Gastrocnemius medialis (tissue), 4 donors: ENCODE measurements at regions not wholly inside any gene's neighbourhood (a gene's known extent, or its start where the extent isn't known, plus 50 kb on each side); places are given as distances from the start of the nearest gene placed in this dataset.

ENCODE experiments used
- ATAC-seq, 2 donors: fragments of 150-250 bp; one replicate each; pipeline ENCODE4 v1.9.1; 2016
- DNase-seq, 2 donors: peaks; one replicate each; pipeline ENCODE4 v3.0.0-alpha.2; 2019
- H3K27ac ChIP-seq, 4 donors: fragments of 200-600 bp; sonication (generic); 1 replicate in 1 of 4; 2 replicates in 3 of 4; pipeline ENCODE4 v1.5.1; 2016 to 2018; ENCODE audit warnings: mild to moderate bottlenecking in 2 of 4, moderate library complexity in 1 of 4
- H3K27me3 ChIP-seq, 3 donors: fragments of 200-600 bp; sonication (generic) in 2 of 3; 1 replicate in 1 of 3; 2 replicates in 2 of 3; pipeline versions ENCODE4 v1.5.1 to v1.6.0; 2016 to 2019; ENCODE audit warnings: mild to moderate bottlenecking in 1 of 3, moderate library complexity in 1 of 3
- H3K36me3 ChIP-seq, 2 donors: fragments of 200-600 bp; sonication (generic) in 1 of 2; one replicate each; pipeline ENCODE4 v1.5.1; 2017 to 2018
- H3K4me1 ChIP-seq, 2 donors: fragments of 200-600 bp; sonication (generic) in 1 of 2; one replicate each; pipeline ENCODE4 v1.5.1; 2016 to 2017; ENCODE audit warnings: mild to moderate bottlenecking in 2 of 2
- H3K4me3 ChIP-seq, 4 donors: fragments of 200-600 bp; sonication (generic) in 3 of 4; 1 replicate in 1 of 4; 2 replicates in 3 of 4; pipeline ENCODE4 v1.5.1; 2016 to 2019; ENCODE audit warnings: mild to moderate bottlenecking in 2 of 4
- H3K9me3 ChIP-seq, 3 donors: fragments of 200-600 bp; sonication (generic) in 2 of 3; 1 replicate in 1 of 3; 2 replicates in 2 of 3; pipeline ENCODE4 v1.5.1; 2016 to 2019
- POLR2A ChIP-seq, 2 donors: fragments of 450-650 bp; IDR thresholded peaks; one replicate each; pipeline ENCODE4 v1.6.1; 2017; ENCODE audit warnings: antibody characterized with exemption in 2 of 2, mild to moderate bottlenecking in 2 of 2, moderate library complexity in 2 of 2
- in situ Hi-C, 4 donors: fragments of 200-750 bp; cut with MboI; loops; one replicate each; pipeline versions ENCODE4 v1.15.0 to v1.8.0; 2017; ENCODE audit warnings: low sequenced_read_pairs in 4 of 4
- intact Hi-C: fragments of 100-400 bp; cut with DNase I; formaldehyde crosslinking; loops from one replicate; pipeline ENCODE4 v1.15.1; 2023; ENCODE audit warnings: low total_unique reads
- TF ChIP-seq, protein P1 (sequence below), 5 experiments: fragments of 450-650 bp in 3 of 5; fragments of 200-600 bp in 2 of 5; sonication (generic) in 2 of 5; IDR thresholded peaks in 4 of 5; conservative IDR thresholded peaks in 1 of 5; 1 replicate in 4 of 5; 2 replicates in 1 of 5; pipeline ENCODE4 v1.5.1; 2016 to 2019; ENCODE audit warnings: antibody characterized with exemption in 5 of 5, mild to moderate bottlenecking in 3 of 5, moderate library complexity in 3 of 5

DNA sequence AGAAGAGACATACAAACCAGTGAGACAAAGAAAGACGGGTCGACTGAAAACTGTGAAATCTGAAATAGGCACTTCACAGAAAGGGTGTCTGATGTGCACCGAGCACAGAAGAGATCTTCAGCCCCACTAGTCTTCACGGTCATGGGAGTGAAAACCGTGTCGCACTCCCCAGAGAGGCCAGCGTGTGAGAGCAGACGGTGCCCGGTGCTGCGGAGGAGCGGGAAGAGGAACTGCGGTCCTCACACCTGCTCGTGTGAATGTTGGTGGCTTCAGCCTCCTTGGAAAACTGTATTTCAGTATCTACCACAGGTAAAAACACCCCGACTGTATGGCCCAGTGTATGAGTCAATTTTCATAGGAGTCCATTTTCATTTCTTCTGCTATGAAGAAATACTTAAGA, 382.9 kb downstream of the BRD1 start:
- TF ChIP-seq, protein P1, sequence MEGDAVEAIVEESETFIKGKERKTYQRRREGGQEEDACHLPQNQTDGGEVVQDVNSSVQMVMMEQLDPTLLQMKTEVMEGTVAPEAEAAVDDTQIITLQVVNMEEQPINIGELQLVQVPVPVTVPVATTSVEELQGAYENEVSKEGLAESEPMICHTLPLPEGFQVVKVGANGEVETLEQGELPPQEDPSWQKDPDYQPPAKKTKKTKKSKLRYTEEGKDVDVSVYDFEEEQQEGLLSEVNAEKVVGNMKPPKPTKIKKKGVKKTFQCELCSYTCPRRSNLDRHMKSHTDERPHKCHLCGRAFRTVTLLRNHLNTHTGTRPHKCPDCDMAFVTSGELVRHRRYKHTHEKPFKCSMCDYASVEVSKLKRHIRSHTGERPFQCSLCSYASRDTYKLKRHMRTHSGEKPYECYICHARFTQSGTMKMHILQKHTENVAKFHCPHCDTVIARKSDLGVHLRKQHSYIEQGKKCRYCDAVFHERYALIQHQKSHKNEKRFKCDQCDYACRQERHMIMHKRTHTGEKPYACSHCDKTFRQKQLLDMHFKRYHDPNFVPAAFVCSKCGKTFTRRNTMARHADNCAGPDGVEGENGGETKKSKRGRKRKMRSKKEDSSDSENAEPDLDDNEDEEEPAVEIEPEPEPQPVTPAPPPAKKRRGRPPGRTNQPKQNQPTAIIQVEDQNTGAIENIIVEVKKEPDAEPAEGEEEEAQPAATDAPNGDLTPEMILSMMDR (IDR thresholded peaks at IDR 0.05 in 4 of 5, conservative IDR thresholded peaks at IDR 0.05 in 1 of 5) = no peak
- TF ChIP-seq POLR2A (IDR thresholded peaks at IDR 0.05) = no peak
- no peak for ATAC-seq

DNA sequence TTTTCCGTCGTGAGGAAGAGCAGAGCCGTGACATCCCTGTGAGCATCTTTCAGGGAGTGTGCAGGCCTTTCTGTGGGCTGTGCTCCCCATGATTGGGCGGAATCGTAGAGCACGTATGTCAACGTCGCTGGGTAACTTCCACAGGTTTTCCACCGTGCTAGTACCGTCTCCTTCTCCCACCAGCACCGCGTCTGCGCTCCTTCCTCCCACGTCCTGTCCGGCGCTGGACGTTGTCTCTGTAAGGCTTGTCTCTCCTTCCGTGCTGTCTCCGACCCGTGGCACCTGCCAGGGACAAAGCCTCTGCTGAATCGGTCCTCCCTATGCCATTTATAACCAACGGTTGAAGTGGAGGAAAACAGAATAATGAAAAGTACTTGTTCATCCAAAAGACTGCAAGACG, 386.7 kb downstream of the BRD1 start:
- no peaks in the 10 kb centered on the region for H3K27me3 ChIP-seq
- H3K36me3 ChIP-seq = no peaks in the 10 kb centered on the region
- TF ChIP-seq, protein P1 (IDR thresholded peaks at IDR 0.05 in 4 of 5, conservative IDR thresholded peaks at IDR 0.05 in 1 of 5) = no peak
- no peak for TF ChIP-seq POLR2A (IDR thresholded peaks at IDR 0.05)
- no peaks in the 10 kb centered on the region for H3K9me3 ChIP-seq
- no peak for ATAC-seq
- no peak overlapping the region for H3K4me3 ChIP-seq
- DNase-seq = no peak
- H3K27ac ChIP-seq = no peak overlapping the region
- no peaks in the 10 kb centered on the region for H3K4me1 ChIP-seq
- in situ Hi-C loops = no loop called here
- intact Hi-C loops = no loop called here

More for the DNA sequence above, 382.9 kb downstream of the BRD1 start:
- intact Hi-C loops (no loop called here), in situ Hi-C loops (no loop called here)
- no peak overlapping the region for H3K4me3 ChIP-seq
- no peak for DNase-seq
- H3K27ac ChIP-seq = no peak overlapping the region
- no peaks in the 10 kb centered on the region for H3K4me1 ChIP-seq
- H3K36me3 ChIP-seq = no peaks in the 10 kb centered on the region
- H3K27me3 ChIP-seq = peaks cover 6 to 17% (median 7%) of the 10 kb centered on the region in 3 donors
- no peaks in the 10 kb centered on the region for H3K9me3 ChIP-seq

DNA sequence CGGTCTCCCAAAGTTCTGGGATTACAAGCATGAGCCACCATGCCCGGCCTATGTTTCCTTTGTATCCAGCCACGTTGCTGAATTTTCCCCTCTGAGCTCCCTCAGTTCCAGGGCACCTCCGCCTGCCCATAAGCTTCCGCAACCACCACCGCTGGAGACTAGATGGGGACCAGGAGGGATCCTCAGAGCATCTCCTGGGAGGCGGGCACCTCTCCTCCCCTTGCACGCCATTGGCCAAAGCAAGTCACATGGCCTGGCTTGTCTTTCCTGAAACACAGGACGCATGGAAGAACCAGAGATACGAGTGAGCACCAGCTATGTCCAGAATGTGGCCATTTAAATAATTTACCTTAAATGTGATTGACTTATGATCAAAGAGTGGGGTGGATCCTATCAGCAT, 388.3 kb downstream of the BRD1 start:
- no peak for ATAC-seq

DNA sequence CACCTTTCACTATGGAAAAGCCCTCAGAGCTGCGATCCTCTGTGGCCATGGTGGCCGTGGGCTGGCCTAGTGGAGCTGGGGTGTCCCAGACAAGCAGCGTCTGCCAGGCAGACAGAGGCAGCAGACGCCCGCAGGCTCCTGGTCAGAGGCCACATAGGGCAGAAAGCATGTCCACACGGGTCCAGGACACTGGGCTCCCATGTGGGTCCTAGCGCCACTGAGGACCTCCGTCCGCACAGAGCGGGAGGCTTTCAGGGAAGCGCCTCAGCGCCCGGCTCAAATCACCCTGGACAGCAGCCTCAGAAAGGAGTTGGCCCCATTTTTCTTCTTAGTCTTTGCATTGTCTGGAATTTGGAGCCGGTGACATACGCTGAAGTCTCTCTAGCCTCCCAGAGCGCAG, 389.7 kb downstream of the BRD1 start:
- ATAC-seq (no peak), DNase-seq (no peak)
- intact Hi-C loops = no loop called here
- Histone ChIP-seq H3K27me3 (no peaks in the 10 kb centered on the region), H3K4me1 (no peaks in the 10 kb centered on the region), H3K36me3 (no peaks in the 10 kb centered on the region), H3K4me3 (no peak overlapping the region), H3K27ac (no peak overlapping the region), H3K9me3 (no peaks in the 10 kb centered on the region)
- in situ Hi-C loops = no loop called here
- TF ChIP-seq, protein P1 (IDR thresholded peaks at IDR 0.05 in 4 of 5, conservative IDR thresholded peaks at IDR 0.05 in 1 of 5) = no peak
- no peak for TF ChIP-seq POLR2A (IDR thresholded peaks at IDR 0.05)

More for the DNA sequence above, 388.3 kb downstream of the BRD1 start:
- H3K27ac ChIP-seq = no peak overlapping the region
- DNase-seq = no peak
- in situ Hi-C loops = no loop called here
- H3K4me3 ChIP-seq = no peak overlapping the region
- no peaks in the 10 kb centered on the region for H3K36me3 ChIP-seq
- no peaks in the 10 kb centered on the region for H3K4me1 ChIP-seq
- H3K9me3 ChIP-seq = no peaks in the 10 kb centered on the region
- TF ChIP-seq, protein P1 (IDR thresholded peaks at IDR 0.05 in 4 of 5, conservative IDR thresholded peaks at IDR 0.05 in 1 of 5) = no peak
- TF ChIP-seq POLR2A (IDR thresholded peaks at IDR 0.05) = no peak
- no peaks in the 10 kb centered on the region for H3K27me3 ChIP-seq
- intact Hi-C loops = no loop called here

DNA sequence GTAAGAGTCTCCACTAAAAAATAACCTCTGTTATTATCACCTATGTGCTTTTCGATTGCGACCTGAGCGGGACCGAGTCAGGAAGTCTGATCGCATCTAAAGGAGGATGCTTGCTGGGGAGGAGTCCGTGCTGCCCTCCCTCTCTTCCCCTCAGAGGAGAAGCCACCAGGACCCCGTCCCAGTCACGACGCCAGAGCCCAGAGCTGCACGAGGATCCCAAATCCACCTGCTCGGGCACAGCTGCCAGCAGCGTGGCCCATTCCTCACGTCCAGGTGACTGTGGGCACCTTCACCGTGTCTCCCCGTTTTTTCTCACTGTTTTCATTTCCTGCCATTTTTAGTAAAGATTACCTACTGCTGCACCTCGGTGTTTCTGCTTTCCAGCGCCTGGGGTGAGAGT, 390.3 kb downstream of the BRD1 start:
- Histone ChIP-seq H3K27ac (no peak overlapping the region), H3K9me3 (no peaks in the 10 kb centered on the region), H3K4me1 (no peaks in the 10 kb centered on the region), H3K4me3 (no peak overlapping the region), H3K27me3 (no peaks in the 10 kb centered on the region), H3K36me3 (no peaks in the 10 kb centered on the region)
- TF ChIP-seq, protein P1 (IDR thresholded peaks at IDR 0.05 in 4 of 5, conservative IDR thresholded peaks at IDR 0.05 in 1 of 5) = no peak
- TF ChIP-seq POLR2A (IDR thresholded peaks at IDR 0.05) = no peak
- in situ Hi-C loops (no loop called here), intact Hi-C loops (no loop called here)
- ATAC-seq (no peak), DNase-seq (no peak)
